Keratinocyte (primary cell): ENCODE measurements at regions not wholly inside any gene's neighbourhood (a gene's known extent, or its start where the extent isn't known, plus 50 kb on each side); places are given as distances from the start of the nearest gene placed in this dataset.
A peak's percentile ranks its signal among the peaks of the same experiment; 100 is the strongest.

Source experiments
- CTCF ChIP-seq, 3 experiments: IDR thresholded peaks in 1 of 3; conservative IDR thresholded peaks in 1 of 3; optimal IDR thresholded peaks in 1 of 3; 2 replicates in 2 of 3; 3 replicates in 1 of 3; pipeline versions ENCODE3 to v1.5.1; 2011; ENCODE audit warnings: low read length in 3 of 3, mild to moderate bottlenecking in 3 of 3, moderate library complexity in 2 of 3, control low read depth in 1 of 3, inconsistent platforms in 1 of 3; ENCODE audit not compliant: insufficient read depth in 2 of 3; ENCODE audit errors: extremely low read depth in 1 of 3
- EZH2 ChIP-seq: IDR thresholded peaks from one replicate; pipeline ENCODE4 v1.6.1; 2012; ENCODE audit warnings: inconsistent platforms, mild to moderate bottlenecking, low read length, moderate library complexity

GRCh38 chr11:70942593-70942992, 309.8 kb downstream of the SHANK2 start:
- no peak for TF ChIP-seq EZH2
- peak; percentile 22 to 49 (median 43) for TF ChIP-seq CTCF (optimal IDR thresholded peaks at IDR 0.05 in 1 of 3, IDR thresholded peaks at IDR 0.05 in 1 of 3, conservative IDR thresholded peaks at IDR 0.05 in 1 of 3; ENCODE audit: extremely low read depth in 1 of 3, insufficient read depth in 2 of 3, low read length in 3 of 3)
